BE2C (cell line): ENCODE measurements at regions not wholly inside any gene's neighbourhood (a gene's known extent, or its start where the extent isn't known, plus 50 kb on each side); places are given as distances from the start of the nearest gene placed in this dataset.

Experiments used
- DNase-seq: peaks from one replicate; pipeline ENCODE4 v3.0.0-alpha.2; 2020
- H3K27me3 ChIP-seq: fragments of 250-450 bp; sonication (Bioruptor Pico); 2 replicates; pipeline ENCODE4 v1.5.1; 2020; ENCODE audit warnings: mild to moderate bottlenecking
- H3K36me3 ChIP-seq: fragments of 250-450 bp; sonication (Bioruptor Pico); 2 replicates; pipeline ENCODE4 v1.5.1; 2020; ENCODE audit warnings: mild to moderate bottlenecking
- H3K4me1 ChIP-seq: fragments of 250-450 bp; sonication (Bioruptor Pico); 2 replicates; pipeline ENCODE4 v1.5.1; 2020
- H3K4me3 ChIP-seq: 2 replicates; pipeline ENCODE4 v1.5.1; 2011; ENCODE audit warnings: low read depth, low read length
- H3K9me3 ChIP-seq: fragments of 250-450 bp; sonication (Bioruptor Pico); 2 replicates; pipeline ENCODE4 v1.5.1; 2020
- CTCF ChIP-seq: IDR thresholded peaks from 2 replicates; pipeline ENCODE4 v1.5.1; 2012; ENCODE audit warnings: mild to moderate bottlenecking, low read depth, low read length

- no peak for TF ChIP-seq CTCF
- no peaks in the 10 kb centered on the region for H3K27me3 ChIP-seq
- no peaks in the 10 kb centered on the region for H3K4me1 ChIP-seq
- no peaks in the 10 kb centered on the region for H3K36me3 ChIP-seq
- no peaks in the 10 kb centered on the region for H3K9me3 ChIP-seq
- no peak for DNase-seq
- no peak overlapping the region for H3K4me3 ChIP-seq
Observed at GRCh38 chrX:57848857-57849256, 61.4 kb downstream of the ZXDA start.

DNA sequence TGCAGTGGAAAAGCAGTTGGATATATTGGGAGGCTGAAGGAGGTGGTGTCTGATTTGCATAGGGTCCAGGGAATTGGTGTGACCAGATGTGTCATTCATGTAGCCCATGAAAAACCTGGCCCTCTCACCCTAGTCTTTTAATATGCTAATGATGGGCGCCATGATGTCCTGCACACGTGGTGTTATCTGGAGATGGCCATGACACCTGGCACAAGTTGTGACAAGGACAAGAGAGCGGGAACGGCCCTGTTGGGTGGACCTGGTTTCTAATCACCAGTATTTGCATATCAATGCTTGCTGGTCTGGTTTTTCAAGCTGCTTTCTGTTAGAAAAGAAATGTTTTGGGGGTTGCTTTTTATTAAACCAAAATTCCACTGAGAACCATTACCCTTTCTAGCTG, 87.4 kb downstream of the ZXDA start:
- Histone ChIP-seq H3K4me3 (peak overlapping the region; percentile 33), H3K27me3 (no peaks in the 10 kb centered on the region), H3K9me3 (no peaks in the 10 kb centered on the region), H3K36me3 (no peaks in the 10 kb centered on the region), H3K4me1 (no peaks in the 10 kb centered on the region)
- TF ChIP-seq CTCF: no peak
- no peak for DNase-seq

DNA sequence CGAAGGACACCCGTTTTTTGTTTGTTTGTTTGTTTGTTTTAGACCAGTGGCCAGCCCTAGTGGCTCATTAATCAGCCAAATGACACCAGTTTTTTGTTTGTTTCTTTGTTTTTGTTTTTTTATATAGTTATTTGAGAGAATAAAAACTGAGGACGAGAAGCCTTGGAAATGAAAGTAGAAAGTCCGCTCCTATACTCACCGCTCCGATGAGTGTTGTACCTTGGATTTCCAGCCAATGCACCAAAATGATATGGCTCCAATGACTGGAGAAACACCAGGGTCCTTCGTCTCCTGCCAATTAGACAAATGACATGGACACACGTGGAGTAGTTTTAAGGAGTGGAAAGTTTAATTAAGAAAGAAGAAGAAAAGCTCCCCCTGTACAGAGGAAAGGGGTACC, 87.9 kb downstream of the ZXDA start:
- no peak for TF ChIP-seq CTCF
- H3K9me3 ChIP-seq: no peaks in the 10 kb centered on the region
- DNase-seq: no peak
- H3K4me3 ChIP-seq: peak overlapping the region; percentile 33
- H3K4me1 ChIP-seq: no peaks in the 10 kb centered on the region
- no peaks in the 10 kb centered on the region for H3K27me3 ChIP-seq
- no peaks in the 10 kb centered on the region for H3K36me3 ChIP-seq

- peak; percentile 20 for DNase-seq
- peak; percentile 71 for TF ChIP-seq CTCF
- Histone ChIP-seq H3K4me3 (peak overlapping the region; percentile 33), H3K4me1 (no peaks in the 10 kb centered on the region), H3K9me3 (no peaks in the 10 kb centered on the region), H3K36me3 (no peaks in the 10 kb centered on the region), H3K27me3 (no peaks in the 10 kb centered on the region)
Observed at GRCh38 chrX:57821703-57822387, 88.4 kb downstream of the ZXDA start.

GRCh38 chrX:57817302-57817701, 93.0 kb downstream of the ZXDA start:
- H3K36me3 ChIP-seq: no peaks in the 10 kb centered on the region
- no peaks in the 10 kb centered on the region for H3K27me3 ChIP-seq
- H3K4me3 ChIP-seq: no peak overlapping the region
- no peak for DNase-seq
- no peaks in the 10 kb centered on the region for H3K4me1 ChIP-seq
- peak; percentile 34 for TF ChIP-seq CTCF
- H3K9me3 ChIP-seq: no peaks in the 10 kb centered on the region

GRCh38 chrX:57772637-57773036, 92.6 kb upstream of the NLRP2B start:
- H3K4me3 ChIP-seq: no peak overlapping the region
- H3K4me1 ChIP-seq: no peaks in the 10 kb centered on the region
- peak; percentile 24; the same call in 1 of the 2 replicates for TF ChIP-seq CTCF
- no peaks in the 10 kb centered on the region for H3K9me3 ChIP-seq
- DNase-seq: no peak
- no peaks in the 10 kb centered on the region for H3K27me3 ChIP-seq
- no peaks in the 10 kb centered on the region for H3K36me3 ChIP-seq
